A549 (cell line): ENCODE measurements at regions not wholly inside any gene's neighbourhood (a gene's known extent, or its start where the extent isn't known, plus 50 kb on each side); places are given as distances from the start of the nearest gene placed in this dataset.

Experiments
- ATAC-seq, 2 experiments: fragments of 200-7000 bp in 1 of 2; fragments of >200 bp in 1 of 2; cut with Nextera tagmentation in 1 of 2; cut with Tn5 transposase in 1 of 2; 3 replicates each; pipeline versions ENCODE4 v1.8.0 to v1.9.1; 2018 to 2020; ENCODE audit warnings: mild to moderate bottlenecking in 1 of 2, moderate library complexity in 1 of 2
- CTCF ChIA-PET: fragments of 300-600 bp; sonication (Branson Sonifier 250); formaldehyde crosslinking; extraction: SDS; loops from one replicate; lab custom pipeline; 2021; ENCODE audit warnings: antibody characterized with exemption, inconsistent platforms; lab: Yijun Ruan, JAX
- POLR2A ChIA-PET: fragments of 350-600 bp; formaldehyde crosslinking; extraction: SDS; loops from one replicate; lab custom pipeline; 2021; ENCODE audit warnings: antibody characterized with exemption, inconsistent platforms; lab: Yijun Ruan, JAX
- DNase-seq, 2 experiments: peaks; one replicate each; pipeline versions ENCODE4 v3.0.0 to v3.0.0-alpha.2; 2011 to 2016; ENCODE audit warnings: low read depth in 1 of 2, low spot score in 1 of 2
- FAIRE-seq: peaks from 2 replicates; lab custom pipeline; 2011; peaks lifted over from hg19 to GRCh38; lab: Jason Lieb, UNC
- H3K27ac ChIP-seq, 2 experiments: fragments of >200 bp; sonication (Bioruptor Twin); formaldehyde crosslinking; 3 replicates each; pipeline ENCODE4 v1.5.1; 2016 to 2017
- H3K4me1 ChIP-seq: fragments of >200 bp; sonication (Bioruptor Twin); formaldehyde crosslinking; 3 replicates; pipeline ENCODE4 v1.6.1; 2016
- H3K4me2 ChIP-seq: fragments of >200 bp; sonication (Bioruptor Twin); formaldehyde crosslinking; 3 replicates; pipeline ENCODE4 v1.6.1; 2016
- H3K4me3 ChIP-seq: fragments of >200 bp; sonication (Bioruptor Twin); formaldehyde crosslinking; 3 replicates; pipeline ENCODE4 v1.5.1; 2016
- H3K9me3 ChIP-seq: fragments of >200 bp; sonication (Bioruptor Twin); formaldehyde crosslinking; 3 replicates; pipeline ENCODE4 v1.6.1; 2016
- CBX8 ChIP-seq: fragments of 200-600 bp; sonication (generic); IDR thresholded peaks from 2 replicates; pipeline ENCODE4 v1.6.1; 2016
- CHD2 ChIP-seq: fragments of 150-350 bp; IDR thresholded peaks from 2 replicates; pipeline ENCODE4 v1.6.1; 2014; ENCODE audit warnings: low read length; ENCODE audit not compliant: partially characterized antibody
- EHMT2 ChIP-seq: fragments of 200-600 bp; sonication (generic); IDR thresholded peaks from 2 replicates; pipeline ENCODE4 v1.6.1; 2016; ENCODE audit warnings: antibody characterized with exemption, low read depth, mild to moderate bottlenecking, moderate library complexity
- ESRRA ChIP-seq: fragments of 150-350 bp; IDR thresholded peaks from 2 replicates; pipeline ENCODE4 v1.6.1; 2014; ENCODE audit warnings: mild to moderate bottlenecking, low read length, borderline replicate concordance
- FOSB ChIP-seq: fragments of 250-450 bp; sonication (Bioruptor Pico); IDR thresholded peaks from 2 replicates; pipeline ENCODE4 v1.5.0; 2020; ENCODE audit warnings: mild to moderate bottlenecking, moderate library complexity
- FOSL2 ChIP-seq, 2 experiments: fragments of 450-650 bp in 1 of 2; fragments of >200 bp in 1 of 2; sonication (Bioruptor Twin) in 1 of 2; formaldehyde crosslinking; IDR thresholded peaks; 2 replicates each; pipeline versions ENCODE4 v1.5.0 to v1.6.1; 2016 to 2020; ENCODE audit warnings: mild to moderate bottlenecking in 1 of 2, moderate library complexity in 1 of 2
- GATA3 ChIP-seq: IDR thresholded peaks from 2 replicates; pipeline ENCODE4 v1.6.1; 2012; ENCODE audit warnings: borderline replicate concordance
- HDAC2 ChIP-seq: fragments of 200-600 bp; sonication (generic); IDR thresholded peaks from 2 replicates; pipeline ENCODE4 v1.6.1; 2016
- HOXA7 ChIP-seq: fragments of 250-450 bp; sonication (Bioruptor Pico); IDR thresholded peaks from 2 replicates; pipeline ENCODE4 v1.5.0; 2020; ENCODE audit warnings: mild to moderate bottlenecking, moderate library complexity
- HOXB5 ChIP-seq: fragments of 250-450 bp; sonication (Bioruptor Pico); IDR thresholded peaks from 2 replicates; pipeline ENCODE4 v1.5.0; 2020; ENCODE audit warnings: mild to moderate bottlenecking, moderate library complexity
- JUN ChIP-seq, 2 experiments: fragments of >200 bp; sonication (Bioruptor Twin); formaldehyde crosslinking; IDR thresholded peaks; 2 replicates in 1 of 2; 3 replicates in 1 of 2; pipeline ENCODE4 v1.6.1; 2016 to 2017
- KDM1A ChIP-seq: fragments of 200-600 bp; sonication (generic); IDR thresholded peaks from 2 replicates; pipeline ENCODE4 v1.6.1; 2016; ENCODE audit warnings: low read depth, mild to moderate bottlenecking
- MAX ChIP-seq: IDR thresholded peaks from 2 replicates; pipeline ENCODE4 v1.6.1; 2012
- MYC ChIP-seq: IDR thresholded peaks from 2 replicates; pipeline ENCODE4 v1.6.1; 2012; ENCODE audit warnings: mild to moderate bottlenecking, inconsistent platforms, low read length, improper control_type of control experiment, borderline replicate concordance
- NPAS2 ChIP-seq: fragments of 250-450 bp; sonication (Bioruptor Pico); IDR thresholded peaks from 2 replicates; pipeline ENCODE4 v1.8.0; 2022; ENCODE audit warnings: mild to moderate bottlenecking, moderate library complexity, borderline replicate concordance
- NR3C1 ChIP-seq: fragments of >200 bp; sonication (Bioruptor Twin); formaldehyde crosslinking; IDR thresholded peaks from 3 replicates; pipeline ENCODE4 v1.6.1; 2017
- POLR2AphosphoS2 ChIP-seq: conservative IDR thresholded peaks from 2 replicates; pipeline ENCODE4 v1.6.1; 2012; ENCODE audit warnings: low read length, improper control_type of control experiment, inconsistent platforms
- RAD21 ChIP-seq, 2 experiments: fragments of >200 bp in 1 of 2; sonication (Bioruptor Twin) in 1 of 2; formaldehyde crosslinking in 1 of 2; IDR thresholded peaks in 1 of 2; conservative IDR thresholded peaks in 1 of 2; 2 replicates in 1 of 2; 3 replicates in 1 of 2; pipeline ENCODE4 v1.6.1; 2012 to 2018; ENCODE audit warnings: inconsistent platforms in 1 of 2
- RARB ChIP-seq: fragments of 250-450 bp; sonication (Bioruptor Pico); IDR thresholded peaks from 2 replicates; pipeline ENCODE4 v1.8.0; 2021; ENCODE audit warnings: mild to moderate bottlenecking, moderate library complexity
- REST ChIP-seq: fragments of 200-600 bp; sonication (generic); IDR thresholded peaks from 2 replicates; pipeline ENCODE4 v1.6.1; 2016; ENCODE audit warnings: antibody characterized with exemption, mild to moderate bottlenecking, moderate library complexity
- SMC3 ChIP-seq: fragments of >200 bp; sonication (Bioruptor Twin); formaldehyde crosslinking; IDR thresholded peaks from 3 replicates; pipeline ENCODE4 v1.6.1; 2018; ENCODE audit warnings: inconsistent platforms
- SREBF2 ChIP-seq: fragments of 450-650 bp; IDR thresholded peaks from 2 replicates; pipeline ENCODE4 v1.6.1; 2014; ENCODE audit warnings: mild to moderate bottlenecking, moderate library complexity
- USF2 ChIP-seq: fragments of 450-650 bp; IDR thresholded peaks from 2 replicates; pipeline ENCODE4 v1.6.1; 2014; ENCODE audit warnings: antibody characterized with exemption
- WGBS: methylation state at CpG from one replicate; pipeline ENCODE4 v1.1.6; 2017; ENCODE audit errors: missing lambda C conversion rate; 5-methylcytosine and 5-hydroxymethylcytosine counted together

GRCh38 chr10:65751896-65752295 is 1173.9 kb upstream of the LRRTM3 start:
- no peaks in the 10 kb centered on the region for H3K9me3 ChIP-seq
- no peak overlapping the region for H3K4me3 ChIP-seq
- 23% methylated on average over 1 of the region's 1 CpG for WGBS
- FAIRE-seq (no peak), DNase-seq (no peak), ATAC-seq (no peak)
- H3K4me2 ChIP-seq, result no peak overlapping the region
- ChIA-PET POLR2A (no interaction called here), CTCF (no interaction called here)
- no peaks in the 10 kb centered on the region for H3K4me1 ChIP-seq
- H3K27ac ChIP-seq, result no peak overlapping the region
- TF ChIP-seq MYC, result no peak
- no peak for TF ChIP-seq JUN (IDR thresholded peaks at IDR 0.05)
- TF ChIP-seq ESRRA, result no peak
- TF ChIP-seq CBX8, result no peak
- TF ChIP-seq GATA3, result no peak
- TF ChIP-seq NR3C1, result no peak
- TF ChIP-seq FOSL2 (IDR thresholded peaks at IDR 0.05), result no peak
- no peak for TF ChIP-seq FOSL2 (CRISPR knock-in tag; IDR thresholded peaks at IDR 0.05)
- no peak for TF ChIP-seq SMC3
- no peak for TF ChIP-seq REST
- no peak for TF ChIP-seq NPAS2 (CRISPR knock-in tag)
- TF ChIP-seq HOXA7 (CRISPR knock-in tag), result no peak
- no peak for TF ChIP-seq RAD21 (conservative IDR thresholded peaks at IDR 0.05 in 1 of 2, IDR thresholded peaks at IDR 0.05 in 1 of 2)
- TF ChIP-seq FOSB, result no peak

DNA sequence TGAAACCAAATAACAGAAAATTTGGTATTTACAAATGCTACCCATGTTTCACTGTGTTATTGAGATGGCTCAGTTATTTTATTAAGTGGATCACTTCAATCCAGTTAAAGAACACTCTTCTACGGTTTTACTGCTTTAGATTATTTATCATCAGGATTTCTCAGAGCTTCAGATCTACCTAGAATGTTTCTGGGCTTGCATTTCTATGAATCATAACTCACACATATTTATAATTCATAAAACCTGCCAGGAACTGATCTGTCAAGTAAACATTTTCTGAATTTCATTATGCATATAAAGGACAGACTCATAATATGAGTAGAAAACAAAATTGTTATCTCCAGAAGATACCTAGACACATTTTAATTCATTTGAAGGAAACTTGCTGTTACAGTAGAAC is 1172.3 kb upstream of the LRRTM3 start:
- H3K9me3 ChIP-seq, result no peaks in the 10 kb centered on the region
- 12% methylated on average over 1 of the region's 1 CpG for WGBS
- ChIA-PET CTCF (no interaction called here), POLR2A (no interaction called here)
- H3K4me2 ChIP-seq, result 0 out of 3 replicates have a peak overlapping the region, but pooled peaks have one; percentile 20
- no peak overlapping the region for H3K27ac ChIP-seq
- no peaks in the 10 kb centered on the region for H3K4me1 ChIP-seq
- no peak for TF ChIP-seq SMC3
- no peak for TF ChIP-seq KDM1A
- no peak for TF ChIP-seq HOXB5 (CRISPR knock-in tag)
- TF ChIP-seq MAX, result no peak
- no peak for TF ChIP-seq POLR2AphosphoS2
- no peak for TF ChIP-seq SREBF2
- TF ChIP-seq HDAC2, result no peak
- no peak for TF ChIP-seq CHD2
- no peak for TF ChIP-seq EHMT2
- no peak for TF ChIP-seq ESRRA
- no peak for TF ChIP-seq HOXA7 (CRISPR knock-in tag)
- no peak for TF ChIP-seq RAD21 (conservative IDR thresholded peaks at IDR 0.05 in 1 of 2, IDR thresholded peaks at IDR 0.05 in 1 of 2)
- no peak for TF ChIP-seq RARB
- TF ChIP-seq JUN (IDR thresholded peaks at IDR 0.05), result no peak
- TF ChIP-seq USF2, result no peak
- H3K4me3 ChIP-seq, result no peak overlapping the region
- ATAC-seq (no peak), DNase-seq (no peak), FAIRE-seq (no peak)
